Right kidney (tissue), 1 donor: ENCODE measurements at regions not wholly inside any gene's neighbourhood (a gene's known extent, or its start where the extent isn't known, plus 50 kb on each side); places are given as distances from the start of the nearest gene placed in this dataset.
"Not testable (repeated sequence)": the region's sequence is repeated elsewhere in the genome, so short reads cannot be mapped to it uniquely, and the experiment has no call there.

Experiments
- DNase-seq: peaks from one replicate; pipeline ENCODE4 v3.0.0-alpha.2; 2016

- DNase-seq = no peak
Measured at GRCh38 chr13:80528733-80529132, 187.8 kb upstream of the SPRY2 start.

DNA sequence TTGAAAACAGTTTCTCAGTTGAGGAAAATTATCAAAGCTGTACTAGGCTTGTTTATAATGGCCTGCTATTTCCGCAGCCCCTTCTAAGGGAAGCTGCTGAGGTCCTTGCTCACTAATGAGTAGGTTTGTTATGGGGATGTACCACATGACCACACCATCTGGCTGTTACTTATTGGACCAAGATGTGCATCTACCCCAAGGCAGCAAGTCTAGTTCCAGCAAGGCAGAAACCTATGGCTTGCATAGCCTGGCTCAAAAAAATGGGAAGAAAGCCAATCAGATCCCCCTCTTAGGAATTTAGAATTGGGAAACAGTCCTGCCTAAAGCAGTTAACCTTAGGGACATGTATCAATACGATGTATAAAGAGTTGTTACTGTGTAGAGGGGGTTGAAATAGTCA, 186.5 kb upstream of the SPRY2 start:
- no peak for DNase-seq

DNA sequence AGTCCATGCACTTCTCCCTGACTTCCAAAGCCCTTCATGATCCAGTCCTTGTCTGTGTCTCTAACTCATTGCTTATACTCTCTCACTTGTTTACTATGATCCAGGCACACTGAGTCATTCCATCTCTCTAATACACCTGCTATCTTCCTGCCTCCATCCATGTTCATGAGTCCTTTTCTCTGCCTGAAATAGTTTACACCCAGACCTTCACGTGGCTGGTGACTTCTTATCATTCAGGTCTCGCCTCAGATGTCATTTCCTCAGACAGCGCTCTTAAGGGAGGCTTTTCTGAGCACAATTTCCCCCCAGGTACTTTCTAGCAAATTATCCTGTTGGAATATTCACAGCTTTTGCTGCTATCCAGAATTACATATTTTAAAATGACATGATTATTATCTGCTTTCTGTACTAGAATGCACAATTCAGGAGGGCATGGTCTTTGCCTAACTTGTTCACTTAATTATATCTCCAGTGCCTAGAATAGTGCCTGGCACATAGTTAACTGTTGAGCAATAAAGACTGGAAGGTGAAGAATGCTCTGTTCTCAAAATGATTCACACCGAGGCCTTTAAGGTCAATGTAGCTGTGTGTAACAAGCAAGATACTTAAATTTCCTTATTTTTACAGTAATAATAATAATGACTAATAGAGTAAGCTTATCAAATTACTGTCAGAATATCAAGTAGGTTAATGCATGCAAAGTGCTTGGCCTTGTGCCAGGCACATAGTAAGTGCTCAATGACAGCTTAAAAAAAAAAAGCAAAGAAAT, 183.7 kb upstream of the SPRY2 start:
- DNase-seq = no peak

- no peak for DNase-seq
Measured at GRCh38 chr13:80523134-80523533, 182.2 kb upstream of the SPRY2 start.

DNA sequence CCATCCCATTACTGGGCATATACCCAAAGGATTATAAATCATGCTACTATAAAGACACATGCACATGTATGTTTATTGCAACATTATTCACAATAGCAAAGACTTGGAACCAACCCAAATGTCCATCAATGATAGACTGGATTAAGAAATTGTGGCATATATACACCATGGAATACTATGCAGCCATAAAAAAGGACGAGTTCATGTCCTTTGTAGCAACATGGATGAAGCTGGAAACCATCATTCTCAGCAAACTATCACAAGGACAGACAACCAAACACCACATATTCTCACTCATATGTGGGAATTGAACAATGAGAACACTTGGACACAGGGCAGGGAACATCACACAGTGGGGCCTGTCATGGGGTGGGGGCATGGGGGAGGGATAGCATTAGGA, 181.5 kb upstream of the SPRY2 start:
- not testable (repeated sequence) for DNase-seq

DNA sequence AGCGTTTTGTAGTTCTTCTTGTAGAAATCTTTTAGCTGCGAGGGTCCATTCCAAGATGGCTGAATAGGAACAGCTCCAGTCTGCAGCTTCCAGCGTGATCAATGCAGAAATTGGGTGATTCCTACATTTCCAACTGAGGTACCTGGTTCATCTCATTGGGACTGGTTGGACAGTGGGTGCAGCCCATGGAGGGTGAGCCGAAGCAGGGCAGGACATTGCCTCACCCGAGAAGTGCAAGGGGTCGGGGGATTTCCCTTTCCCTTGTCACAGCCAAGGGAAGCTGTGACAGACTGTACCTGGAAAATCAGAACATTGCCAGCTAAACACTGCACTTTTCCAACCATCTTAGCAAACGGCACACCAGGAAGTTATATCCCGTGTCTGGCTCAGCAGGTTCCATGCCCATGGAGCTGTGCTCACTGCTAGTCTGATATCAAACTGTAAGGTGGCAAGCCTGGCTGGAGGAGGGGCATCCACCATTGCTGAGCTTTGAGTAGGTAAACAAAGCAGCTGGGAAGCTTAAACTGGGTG, 176.0 kb upstream of the SPRY2 start:
- DNase-seq = no peak

DNA sequence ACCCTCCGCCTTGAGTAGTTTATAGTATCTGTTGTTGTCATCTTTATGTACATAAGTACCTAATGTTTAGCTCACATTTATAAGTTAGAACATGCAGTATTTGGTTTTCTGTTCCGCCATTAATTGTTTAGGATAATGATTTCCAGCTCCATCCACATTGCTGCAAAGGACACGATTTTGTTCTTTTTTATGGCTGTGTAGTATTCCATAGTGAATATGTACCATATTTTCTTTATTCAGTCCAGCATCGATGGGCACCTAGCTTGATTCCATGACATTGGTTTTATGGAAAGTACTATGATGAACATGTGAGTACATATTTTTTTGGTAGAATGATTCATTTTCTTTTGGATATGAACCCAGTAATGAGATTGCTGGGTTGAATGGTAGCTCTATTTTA, 174.4 kb upstream of the SPRY2 start:
- DNase-seq = no peak

DNA sequence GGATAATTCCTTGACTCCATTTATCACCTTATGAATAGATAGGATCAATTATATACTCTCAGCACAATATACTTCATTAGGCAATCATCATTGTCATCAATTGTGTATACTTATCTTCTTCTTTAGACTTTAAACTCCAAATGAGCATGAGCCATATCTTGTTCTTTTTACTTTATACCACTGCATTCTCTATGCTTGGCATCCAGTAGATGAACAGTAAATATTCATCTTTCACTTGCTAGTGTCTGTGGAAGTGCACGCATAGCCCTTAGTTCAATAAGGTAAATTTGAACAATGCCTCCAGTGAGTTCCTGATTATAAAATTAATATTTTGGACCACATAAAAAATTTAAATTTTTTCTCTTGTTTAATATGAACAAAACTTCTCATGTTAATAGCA, 172.3 kb upstream of the SPRY2 start:
- no peak for DNase-seq

DNA sequence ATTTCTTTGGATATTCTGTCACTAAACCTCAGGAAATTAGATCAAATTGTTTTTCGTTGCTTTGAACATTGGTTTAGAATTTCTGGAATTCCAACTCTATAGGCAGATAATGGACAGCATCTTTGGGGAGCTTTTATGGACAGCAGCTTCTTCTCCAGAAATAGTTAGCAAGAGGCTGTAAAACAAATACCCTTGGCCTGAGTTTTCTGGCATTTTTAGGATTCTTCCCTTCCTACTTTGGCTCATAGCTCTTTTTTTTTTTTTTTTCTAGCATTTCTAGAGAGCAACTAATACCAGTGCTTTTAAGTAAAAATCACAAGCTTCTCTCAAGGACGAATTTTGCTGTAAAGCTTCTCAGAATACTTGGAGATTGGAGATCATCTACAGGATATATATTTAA, 169.8 kb upstream of the SPRY2 start:
- no peak for DNase-seq

GRCh38 chr13:80509264-80509663, 168.3 kb upstream of the SPRY2 start:
- DNase-seq = no peak

- no peak for DNase-seq
Measured at GRCh38 chr13:80508031-80508430, 167.1 kb upstream of the SPRY2 start.

DNA sequence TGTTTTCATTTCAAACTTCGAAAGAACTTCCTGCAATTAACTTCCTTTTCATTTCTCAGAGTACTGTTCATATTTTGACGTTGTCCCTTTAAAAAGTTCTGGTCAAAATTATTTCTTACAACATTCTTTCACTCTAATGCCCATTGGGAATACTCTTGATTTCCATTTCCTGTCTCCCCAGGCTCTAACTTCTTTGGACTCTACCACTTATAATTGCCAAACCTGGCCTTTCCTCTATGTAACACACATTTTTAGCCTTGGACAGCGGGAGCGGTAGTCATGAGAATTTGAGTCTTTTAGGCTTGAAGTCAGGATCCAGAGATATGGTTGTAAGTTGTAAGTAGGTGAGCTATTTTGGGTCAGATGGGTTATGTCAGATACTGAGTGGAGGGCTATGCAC, 163.5 kb upstream of the SPRY2 start:
- DNase-seq = no peak

GRCh38 chr13:80502359-80502758, 161.4 kb upstream of the SPRY2 start:
- no peak for DNase-seq

DNA sequence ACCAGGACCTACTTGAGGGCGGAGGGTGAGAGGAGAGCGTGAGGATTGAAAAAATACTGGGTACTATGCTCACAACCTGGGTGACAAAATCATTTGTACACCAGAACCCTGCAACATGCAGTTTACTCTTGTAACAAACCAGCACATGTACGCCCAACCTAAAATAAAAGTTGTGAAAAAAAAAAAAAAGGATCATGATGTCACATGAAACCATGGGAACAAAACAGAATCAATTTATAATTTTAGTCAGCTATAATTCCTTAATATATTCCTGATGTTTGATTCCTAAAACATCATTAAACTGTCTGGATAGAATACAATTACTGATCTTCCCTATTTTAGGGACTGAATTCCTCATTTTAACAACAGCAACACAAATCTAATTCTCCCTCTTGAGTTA, 160.6 kb upstream of the SPRY2 start:
- no peak for DNase-seq

GRCh38 chr13:80499536-80500290, 158.8 kb upstream of the SPRY2 start:
- no peak for DNase-seq

DNA sequence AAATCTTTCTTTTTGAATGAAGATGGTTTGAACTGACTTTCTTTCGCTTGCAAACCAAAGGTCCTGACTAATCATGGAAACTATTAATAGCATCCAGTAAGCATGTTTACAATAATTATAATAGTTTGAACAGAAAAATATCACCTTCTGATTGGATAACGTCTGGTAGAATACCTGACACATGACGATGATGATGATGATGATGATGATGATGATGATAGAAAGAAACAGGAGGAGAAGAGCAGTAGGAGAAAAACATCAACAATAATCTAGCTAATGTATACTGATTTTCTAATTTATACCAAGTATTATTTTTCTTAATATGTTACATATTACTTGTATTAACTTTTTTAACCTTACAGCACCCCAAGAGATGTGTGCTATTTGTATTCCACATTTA, 157.5 kb upstream of the SPRY2 start:
- DNase-seq = no peak

GRCh38 chr13:80497978-80498377, 157.1 kb upstream of the SPRY2 start:
- DNase-seq = no peak

DNA sequence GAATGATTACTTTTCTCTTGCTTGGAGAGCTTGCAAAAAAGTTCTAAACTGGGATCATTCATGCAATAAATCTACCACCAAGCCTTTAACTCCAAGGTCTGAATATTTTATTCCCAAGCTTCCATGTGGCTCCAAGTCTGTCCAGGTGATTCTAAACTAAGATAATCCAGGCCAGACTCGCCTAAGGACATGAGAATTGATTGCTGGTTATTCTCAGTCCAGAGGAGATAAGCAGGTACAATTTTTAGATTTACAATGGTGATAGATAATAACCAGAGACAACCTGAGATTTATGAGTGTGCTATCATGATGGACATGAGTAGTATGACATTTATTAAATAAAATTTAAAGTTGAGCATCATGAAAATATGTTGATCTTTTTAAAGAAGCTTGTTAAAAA, 156.5 kb upstream of the SPRY2 start:
- no peak for DNase-seq

DNA sequence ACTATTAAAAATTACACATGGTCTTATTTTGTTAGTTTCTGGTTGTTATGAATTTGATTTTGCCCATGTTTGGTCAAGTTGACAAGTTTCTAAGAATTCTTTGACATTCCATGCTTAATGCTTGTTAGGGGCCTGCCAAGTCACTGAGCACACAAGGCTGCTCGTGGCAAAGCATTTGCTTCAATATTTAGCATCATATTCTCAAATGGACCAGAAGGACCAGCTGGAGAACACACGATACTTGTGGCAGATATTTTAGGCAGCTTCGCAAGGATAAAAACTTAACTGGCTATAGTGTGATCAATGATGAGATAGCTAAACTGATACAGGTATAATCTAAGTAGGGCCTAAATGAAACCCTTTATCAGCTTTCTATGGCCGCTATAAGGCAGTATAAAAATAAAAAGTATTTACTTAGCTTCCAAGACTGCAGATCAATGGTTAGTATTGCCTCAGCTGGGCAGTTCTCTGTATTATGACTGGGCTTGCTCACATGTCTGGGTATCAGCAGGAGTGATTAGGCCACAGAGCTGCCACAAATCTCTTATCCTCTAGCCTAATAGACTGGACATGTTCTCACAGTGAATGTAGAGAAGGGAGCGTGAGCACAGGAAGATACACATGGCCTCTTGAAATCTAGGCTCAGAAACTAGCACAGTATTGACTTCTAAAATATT, 155.9 kb upstream of the SPRY2 start:
- DNase-seq = no peak

DNA sequence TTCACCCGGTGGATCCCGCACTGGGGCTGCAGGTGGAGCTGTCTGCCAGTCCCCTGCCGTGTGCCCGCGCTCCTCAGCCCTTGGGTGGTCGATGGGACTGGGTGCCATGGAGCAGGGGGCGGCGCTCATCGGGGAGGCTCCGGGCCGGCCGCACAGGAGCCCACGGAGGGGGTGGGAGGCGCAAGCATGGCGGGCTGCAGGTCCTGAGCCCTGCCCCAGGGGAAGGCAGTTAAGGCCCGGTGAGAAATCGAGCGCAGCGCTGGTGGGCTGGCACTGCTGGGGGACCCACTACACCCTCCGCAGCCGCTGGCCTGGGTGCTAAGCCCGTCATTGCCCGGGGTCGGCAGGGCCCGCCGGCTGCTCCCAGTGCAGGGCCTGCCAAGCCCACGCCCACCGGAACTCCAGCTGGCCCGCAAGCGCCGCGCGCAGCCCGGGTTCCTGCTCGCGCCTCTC, 149.6 kb upstream of the SPRY2 start:
- not testable (repeated sequence) for DNase-seq

- no peak for DNase-seq
Measured at GRCh38 chr13:80486402-80486801, 145.5 kb upstream of the SPRY2 start.

GRCh38 chr13:80483157-80483556, 142.2 kb upstream of the SPRY2 start:
- no peak for DNase-seq

- DNase-seq = no peak
Measured at GRCh38 chr13:80481588-80481987, 140.7 kb upstream of the SPRY2 start.
